MV-4-11 (cell line): ENCODE measurements at regions not wholly inside any gene's neighbourhood (a gene's known extent, or its start where the extent isn't known, plus 50 kb on each side); places are given as distances from the start of the nearest gene placed in this dataset.

Experiments
- DNase-seq: peaks from one replicate; lab custom pipeline; 2025; lab: John Stamatoyannopoulos, UW

DNA sequence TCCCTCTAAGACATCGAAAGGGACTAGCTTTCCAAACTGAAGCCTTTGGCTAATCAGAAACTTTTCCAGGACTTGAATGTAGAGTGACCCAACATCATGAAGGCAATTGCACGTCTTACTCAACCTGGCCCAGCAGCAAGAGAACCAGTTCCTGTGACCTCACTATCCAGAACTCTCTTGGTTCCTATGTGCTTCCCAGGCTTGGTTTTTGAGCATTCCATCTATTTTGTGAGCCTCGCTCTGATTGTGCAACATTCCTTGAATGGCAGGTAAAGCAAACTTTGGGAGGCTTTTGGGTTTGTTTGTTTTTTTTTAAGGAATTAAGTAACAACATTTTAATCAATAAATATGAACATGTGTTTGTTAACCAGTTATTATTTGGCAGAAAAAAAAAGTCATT is 183.6 kb upstream of the EGLN3 start:
- no peak for DNase-seq

DNA sequence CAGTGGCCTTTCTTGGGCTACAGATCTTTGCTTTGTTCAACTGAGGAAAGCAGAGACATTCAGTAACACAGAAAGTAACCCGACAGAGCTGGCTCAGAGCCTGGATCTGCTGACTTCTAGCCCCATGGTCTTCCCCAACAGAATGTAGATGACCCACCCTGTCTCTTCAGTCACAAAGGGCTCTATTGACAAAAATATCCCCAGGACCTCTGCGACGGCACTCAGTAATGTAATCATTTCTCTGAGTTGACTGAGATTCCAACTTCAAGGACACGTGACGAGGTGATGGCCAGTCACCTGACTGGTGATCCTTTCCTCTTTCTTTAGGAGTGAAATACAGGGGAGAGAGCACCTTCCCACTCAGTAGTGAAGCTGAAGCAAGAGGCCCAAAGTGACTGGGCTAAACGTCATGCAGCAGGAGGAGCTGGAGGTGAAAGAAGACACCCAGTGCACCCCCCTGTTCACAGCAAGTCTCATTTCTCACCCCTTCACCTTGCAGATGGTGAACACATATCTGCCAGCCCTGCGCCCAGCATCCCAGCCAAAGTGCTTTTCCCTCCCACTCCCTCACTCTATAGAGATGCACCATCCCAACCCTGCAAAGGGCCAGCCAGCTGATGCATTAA is 179.2 kb upstream of the EGLN3 start:
- DNase-seq, result no peak

DNA sequence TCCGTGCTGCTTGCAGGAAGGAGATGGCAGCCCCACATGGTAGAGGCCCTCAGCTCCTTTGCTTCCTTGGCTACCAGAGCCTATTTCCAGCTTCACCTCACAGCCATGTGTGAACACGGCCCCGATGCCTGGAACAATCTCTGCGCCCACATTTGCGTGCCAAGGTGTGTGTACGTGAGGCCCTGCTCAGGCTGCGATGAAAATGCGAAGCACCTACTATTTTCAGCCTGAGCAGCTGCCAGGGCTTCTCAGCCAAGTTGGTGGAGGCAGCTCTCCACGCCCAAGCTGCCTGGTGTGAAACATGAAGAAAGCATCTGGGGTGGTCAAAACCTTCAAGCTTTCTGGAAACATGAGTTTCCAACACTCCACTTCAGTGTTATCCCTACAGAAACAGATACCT is 177.8 kb upstream of the EGLN3 start:
- DNase-seq, result no peak

DNA sequence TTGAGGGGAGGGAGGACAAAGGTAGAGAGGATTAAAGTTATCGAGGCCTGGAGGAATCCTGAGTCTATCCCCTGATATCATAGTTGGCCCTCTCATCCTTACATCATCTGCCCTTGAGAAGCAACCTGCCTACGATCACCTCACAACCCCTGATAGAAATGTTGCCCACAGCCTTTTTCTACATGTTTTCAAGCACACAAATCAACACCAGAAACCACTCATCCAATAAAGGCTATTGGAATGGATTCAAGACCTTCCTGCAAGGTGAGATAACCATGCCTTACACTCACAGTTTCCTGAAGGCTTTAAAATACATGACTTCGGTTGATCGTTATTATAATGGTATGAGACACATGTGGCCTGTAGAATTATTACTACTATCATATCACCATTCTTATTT is 175.7 kb upstream of the EGLN3 start:
- no peak for DNase-seq

DNA sequence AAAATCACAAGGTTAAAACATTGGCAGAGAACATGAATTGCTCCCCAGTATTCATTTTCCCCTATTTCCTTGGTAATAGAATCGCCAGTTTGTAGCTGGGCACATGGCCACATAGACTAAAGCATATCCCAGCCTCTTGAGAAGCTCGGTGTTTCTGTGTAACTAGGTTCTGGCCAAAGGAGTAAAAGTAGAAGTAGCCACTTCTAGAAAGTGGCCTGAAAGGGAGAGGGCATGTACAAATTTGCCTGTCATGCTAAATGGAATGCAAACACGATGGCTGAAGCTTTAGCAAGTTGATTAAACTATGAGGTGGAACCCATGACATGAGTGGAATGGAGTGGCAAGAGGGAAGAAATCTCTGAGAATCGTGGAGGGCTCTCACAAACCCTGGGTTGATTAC is 173.7 kb upstream of the EGLN3 start:
- no peak for DNase-seq

DNA sequence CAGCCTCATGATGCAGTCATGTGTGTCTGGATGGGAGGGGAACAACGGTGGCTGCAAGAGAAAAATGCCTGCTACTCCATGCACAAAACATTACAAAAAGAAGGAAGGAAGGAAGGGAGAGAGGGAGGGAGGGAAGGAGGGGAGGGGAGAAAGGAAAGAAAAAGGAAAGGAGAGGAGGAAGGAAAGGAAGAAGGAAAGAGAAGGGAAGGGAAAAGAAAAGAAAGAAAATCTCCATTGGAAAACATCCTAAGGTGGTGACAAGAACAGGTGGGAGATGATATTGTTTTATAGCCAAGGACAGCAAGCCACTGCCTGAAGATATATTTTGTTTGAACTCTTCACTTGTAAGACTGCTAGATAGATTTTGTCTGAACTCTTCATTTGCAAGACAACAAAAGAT is 171.8 kb upstream of the EGLN3 start:
- no peak for DNase-seq

DNA sequence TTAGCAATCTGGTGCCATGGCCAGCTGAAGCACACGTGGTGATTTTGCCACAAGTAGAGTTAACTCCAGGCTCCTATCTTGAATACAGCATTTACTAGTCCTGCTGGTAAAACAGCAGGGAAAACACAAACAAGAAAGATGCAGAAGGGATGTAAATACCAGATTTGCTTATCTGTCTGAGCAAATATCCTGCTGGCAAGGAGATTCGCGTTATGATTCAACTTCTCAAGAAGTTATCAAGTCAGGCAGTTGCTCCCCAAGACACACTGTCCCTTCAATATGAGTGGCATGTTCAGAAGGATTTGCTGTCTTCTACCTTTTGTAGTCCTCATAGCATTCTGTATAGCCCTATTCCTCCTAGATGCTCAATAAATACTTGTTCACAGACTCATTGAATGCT is 171.2 kb upstream of the EGLN3 start:
- DNase-seq, result no peak

DNA sequence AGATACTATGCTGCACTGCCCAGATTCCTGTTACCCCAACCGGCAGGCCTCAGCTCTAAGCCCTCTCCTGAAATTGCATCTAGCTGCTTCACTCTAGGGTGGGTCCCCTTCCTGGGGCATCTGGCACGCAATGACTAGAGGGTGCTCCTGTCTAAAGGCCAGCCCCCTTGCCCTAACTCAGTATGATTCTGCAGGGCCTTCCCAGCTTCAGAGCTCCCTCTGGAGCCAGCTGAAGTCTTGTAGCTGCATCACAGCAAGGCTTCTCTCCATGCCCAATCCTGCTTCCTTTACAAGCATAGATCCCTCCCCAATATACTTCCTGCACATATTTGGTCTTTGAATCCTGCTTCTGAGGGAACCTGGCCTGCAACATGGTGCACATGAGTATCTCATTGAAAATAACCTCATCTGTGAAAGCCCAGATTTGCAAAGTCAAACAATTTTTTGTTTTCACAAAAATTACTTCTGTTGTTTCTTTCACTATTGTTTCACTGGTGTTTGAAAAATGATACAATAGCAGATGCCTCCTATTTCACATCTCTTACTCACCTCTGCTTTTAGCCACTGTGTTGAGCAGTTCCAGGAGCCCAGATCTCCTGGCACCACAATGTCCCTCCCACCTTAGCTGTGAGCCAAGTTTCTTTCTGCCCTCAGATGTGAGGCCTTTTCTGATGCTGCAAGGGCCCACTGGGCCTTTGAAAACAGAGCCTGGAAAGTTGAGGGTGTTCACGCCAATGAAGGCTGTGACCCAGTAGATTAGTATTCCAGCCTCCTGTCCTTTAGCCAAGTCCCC is 169.5 kb upstream of the EGLN3 start:
- no peak for DNase-seq

DNA sequence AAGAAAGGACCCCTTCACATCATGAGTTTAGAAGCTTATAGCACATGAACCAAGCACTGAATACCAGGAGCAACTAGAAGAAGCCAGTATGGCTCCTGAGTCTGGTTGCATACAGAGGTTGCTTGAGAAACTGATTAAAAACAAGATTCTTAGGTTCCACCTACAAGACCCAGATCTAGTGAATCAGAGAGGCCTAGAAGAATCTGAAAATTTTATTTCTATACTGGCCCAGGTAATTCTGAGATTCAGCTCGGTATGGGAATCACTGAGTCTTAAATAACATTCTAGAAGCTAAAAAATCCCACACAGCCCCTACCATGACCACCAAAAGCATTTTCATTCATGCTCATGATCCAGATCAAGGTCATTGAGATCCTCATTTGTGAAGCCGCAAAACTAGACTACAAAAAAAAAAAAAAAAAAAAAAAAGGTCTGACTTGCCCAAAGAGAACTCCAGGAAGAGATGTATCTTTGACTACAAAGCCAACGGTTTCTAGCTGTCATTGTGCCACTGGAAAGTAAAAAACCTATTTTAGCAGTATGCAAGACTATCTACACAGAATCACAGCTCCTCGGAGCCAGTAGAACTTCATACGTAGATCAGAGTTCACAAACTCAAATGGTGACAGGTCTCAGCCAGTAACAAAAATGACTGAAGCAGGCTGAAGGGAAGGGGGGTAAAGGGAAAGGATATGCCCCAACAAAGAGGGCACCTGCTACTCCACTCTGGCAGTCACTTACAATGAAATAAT is 168.4 kb upstream of the EGLN3 start:
- DNase-seq, result no peak

DNA sequence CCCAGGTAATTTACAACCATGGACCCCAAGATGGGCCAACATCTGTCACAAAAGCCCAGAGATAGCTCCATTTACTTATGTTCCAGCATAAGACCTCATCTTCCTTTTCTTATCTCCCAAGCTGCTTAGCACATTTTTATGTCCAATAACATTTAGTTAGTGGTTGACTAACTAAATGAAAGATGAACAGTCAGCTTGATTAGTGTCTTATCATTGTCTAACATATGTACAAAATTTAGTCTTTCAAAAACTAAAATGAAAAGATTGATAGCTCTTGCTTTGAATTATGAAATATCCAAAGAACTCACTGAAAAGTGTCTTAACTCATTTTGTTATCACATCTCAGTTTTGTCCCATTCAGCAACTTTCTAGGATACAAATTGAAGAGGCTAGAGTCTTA is 163.1 kb upstream of the EGLN3 start:
- DNase-seq, result no peak

DNA sequence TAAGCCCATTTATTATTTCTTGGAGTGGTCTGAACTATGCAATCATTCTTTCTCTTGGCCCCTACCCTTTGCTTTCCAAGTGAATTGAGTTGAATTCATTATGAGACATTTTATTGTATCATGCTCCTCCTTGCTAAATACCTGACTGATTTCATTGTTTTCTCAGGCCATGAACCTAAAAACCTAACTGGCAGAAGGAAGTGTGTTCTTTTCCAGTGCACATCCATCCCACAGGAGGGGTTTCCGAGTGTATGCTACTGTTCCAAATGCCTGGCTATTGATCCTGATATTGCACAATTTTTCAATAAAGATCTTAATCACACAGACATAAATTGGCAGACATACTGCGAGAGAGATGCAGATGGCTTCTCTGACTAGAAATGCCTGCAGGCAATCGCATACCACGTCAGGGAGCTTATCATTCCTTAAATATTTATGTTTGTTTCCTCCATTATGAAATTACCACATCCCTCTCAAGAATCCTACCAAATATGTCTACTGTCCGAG is 162.2 kb upstream of the EGLN3 start:
- no peak for DNase-seq

DNA sequence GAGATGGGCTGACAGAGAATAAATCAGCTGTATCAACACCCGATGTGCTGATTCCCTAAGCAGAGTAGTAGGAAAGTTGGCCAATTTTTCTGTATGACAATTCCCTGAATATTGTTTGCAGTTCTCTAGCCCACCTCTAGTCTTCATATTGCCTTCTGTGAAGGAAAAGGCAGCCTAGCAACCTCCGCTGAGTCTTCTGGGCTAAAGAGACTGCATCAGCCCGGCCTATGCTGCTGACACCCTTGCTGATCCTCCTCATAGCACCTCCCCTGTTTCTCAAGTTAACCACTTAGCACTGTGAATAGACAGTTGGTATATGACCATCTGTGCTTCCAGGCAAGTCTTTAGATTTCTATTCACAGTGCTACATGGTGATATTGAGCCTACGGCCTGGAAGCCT is 161.1 kb upstream of the EGLN3 start:
- no peak for DNase-seq

DNA sequence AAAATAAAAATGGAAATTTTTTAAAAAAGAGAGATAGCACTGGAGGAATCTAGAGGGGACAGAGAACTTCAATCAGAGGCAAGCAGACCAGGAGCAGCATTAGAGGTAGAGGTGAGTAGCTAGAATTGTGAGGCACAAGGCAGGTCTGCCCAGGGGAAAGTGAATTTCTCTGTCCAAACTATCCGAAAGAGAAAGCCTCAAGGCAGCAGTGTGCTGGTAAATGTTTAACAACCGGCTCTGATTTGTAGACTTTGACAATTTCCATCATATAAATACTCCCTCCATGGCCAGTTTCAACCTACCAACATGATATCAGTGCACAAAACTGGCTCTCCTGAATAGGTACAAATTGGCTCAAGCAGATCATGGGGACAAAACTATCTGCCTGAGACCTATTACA is 160.6 kb upstream of the EGLN3 start:
- no peak for DNase-seq

DNA sequence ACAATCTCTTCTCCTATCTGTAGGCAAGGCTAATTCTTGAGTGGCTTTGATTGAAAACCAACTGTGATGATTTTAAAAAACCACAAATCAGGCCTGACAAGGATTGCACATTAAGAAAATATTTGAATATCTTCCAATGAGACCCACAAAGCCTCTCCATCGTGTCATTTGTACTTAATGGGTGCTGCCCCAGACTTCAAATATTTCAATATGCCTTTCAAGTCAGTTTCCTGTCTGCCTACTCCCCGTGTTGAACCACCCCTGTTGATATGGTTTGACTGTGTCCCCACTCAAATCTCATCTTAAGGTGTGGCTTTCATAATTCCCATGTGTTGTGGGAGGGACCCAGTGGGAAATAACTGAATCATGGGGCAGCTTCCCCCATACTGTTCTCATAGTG is 159.7 kb upstream of the EGLN3 start:
- no peak for DNase-seq

DNA sequence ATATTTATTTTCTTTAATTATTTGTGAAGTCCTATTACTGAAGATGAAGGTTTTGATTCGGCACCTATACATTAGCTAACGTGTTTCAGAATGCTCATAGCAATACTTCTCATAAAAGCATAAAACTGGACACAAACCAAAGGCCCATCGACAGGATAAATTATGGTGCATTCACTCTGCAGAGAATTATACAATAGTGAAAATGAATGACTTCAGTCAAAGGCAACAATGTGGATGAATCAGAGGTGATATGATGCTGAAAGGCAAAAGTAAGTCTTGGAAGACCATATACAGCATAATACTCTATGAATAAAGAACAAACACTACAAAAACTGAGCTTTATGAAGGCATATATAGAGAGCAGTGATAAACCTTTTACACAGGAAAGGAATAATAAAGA is 156.6 kb upstream of the EGLN3 start:
- no peak for DNase-seq

DNA sequence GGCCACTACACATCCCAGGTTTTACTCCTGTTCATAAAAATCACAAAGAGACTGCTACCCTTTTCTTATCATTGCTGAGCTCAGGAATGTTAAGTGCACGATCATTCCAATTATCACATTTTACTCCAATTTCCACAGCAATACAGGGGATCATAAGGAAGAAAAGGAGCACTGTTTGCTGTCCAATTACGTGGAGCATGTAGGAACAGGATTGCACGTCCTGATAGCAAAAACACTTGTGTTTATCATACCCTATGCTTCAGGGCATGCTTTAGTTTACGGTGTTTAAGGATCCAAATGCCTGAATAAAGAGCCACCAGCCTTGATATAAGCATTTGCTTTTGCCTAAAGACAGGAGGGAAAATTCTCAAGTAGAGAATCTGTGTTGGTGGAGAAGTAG is 155.4 kb upstream of the EGLN3 start:
- no peak for DNase-seq

DNA sequence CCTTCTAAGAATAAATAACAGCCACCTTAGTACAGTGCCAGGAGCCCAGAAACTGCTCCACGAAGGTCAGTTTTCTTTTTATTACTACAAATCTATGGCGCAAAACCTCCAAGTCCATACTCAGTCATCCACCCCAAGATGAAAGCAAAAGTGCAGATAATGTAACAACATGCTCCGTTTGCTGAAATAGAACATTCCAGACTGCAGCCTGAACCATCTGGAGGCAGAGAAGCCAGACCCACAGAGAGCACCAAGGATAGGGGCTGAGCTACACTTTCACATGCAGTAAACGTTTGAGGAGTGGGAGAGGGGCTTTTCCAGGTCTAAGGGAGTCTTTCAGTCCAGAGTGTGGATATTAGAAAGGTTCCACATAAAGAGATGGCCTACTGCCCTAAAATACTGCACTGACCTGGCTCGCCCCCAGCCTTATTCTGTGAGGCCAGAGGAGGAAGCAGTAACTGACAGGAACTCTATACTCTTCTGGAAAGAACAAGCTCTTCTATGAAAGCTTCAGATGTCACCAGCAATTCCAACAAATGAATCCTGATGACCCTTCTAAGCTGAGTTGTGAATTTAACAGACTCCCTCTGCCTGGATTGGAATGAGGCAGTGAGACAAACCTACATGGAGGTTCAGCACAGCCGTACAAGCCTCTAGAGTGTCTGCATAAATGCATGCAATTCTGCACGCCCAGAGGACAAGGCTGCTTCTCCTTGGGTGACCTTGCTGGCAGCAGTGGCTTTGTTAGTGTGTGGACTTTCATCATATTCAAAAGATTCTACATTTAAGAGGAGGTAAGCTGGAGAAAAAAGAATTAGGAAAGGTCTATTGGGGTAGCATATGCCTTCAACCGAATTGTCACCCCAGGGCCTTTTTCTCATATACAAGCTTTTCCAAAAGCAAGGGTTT is 153.9 kb upstream of the EGLN3 start:
- DNase-seq, result no peak

DNA sequence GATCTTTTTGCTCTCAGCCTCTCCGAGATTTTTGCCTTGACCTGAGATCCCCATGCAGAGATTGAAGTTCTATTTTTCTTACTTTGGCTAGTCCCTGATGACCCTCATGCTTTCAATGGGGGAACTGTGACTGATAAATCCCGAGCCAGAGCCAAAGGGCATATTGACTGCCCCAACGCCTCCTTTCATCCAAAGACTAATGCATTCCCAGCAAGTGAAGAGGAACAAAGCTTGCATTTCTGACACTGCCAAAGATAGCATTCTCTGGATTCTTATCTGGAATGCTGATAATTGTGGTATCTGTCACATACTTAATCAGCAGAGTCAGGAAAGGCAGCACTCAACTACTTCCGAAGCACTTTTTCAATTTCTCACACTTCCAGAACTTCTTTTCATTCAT is 152.3 kb upstream of the EGLN3 start:
- no peak for DNase-seq

DNA sequence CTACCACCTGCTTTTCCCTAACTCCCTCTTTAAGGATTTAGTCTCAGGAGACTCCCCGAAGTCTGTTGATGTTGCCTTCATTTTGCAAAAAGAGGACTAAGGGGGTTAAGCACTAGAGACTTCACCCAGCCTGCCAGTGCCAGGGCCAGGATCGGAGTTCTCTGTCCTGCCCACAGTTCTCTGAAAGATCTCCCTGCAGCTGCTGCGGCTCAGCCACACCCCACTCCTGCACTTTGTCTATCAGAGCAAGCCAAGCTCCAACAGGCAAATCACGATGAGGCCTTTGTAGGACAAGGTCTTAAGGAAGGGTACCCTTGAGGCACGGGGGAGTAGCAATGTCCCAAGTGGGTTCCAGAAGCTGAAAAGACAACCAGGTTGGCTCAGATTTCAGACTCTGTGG is 148.8 kb upstream of the EGLN3 start:
- DNase-seq, result no peak

DNA sequence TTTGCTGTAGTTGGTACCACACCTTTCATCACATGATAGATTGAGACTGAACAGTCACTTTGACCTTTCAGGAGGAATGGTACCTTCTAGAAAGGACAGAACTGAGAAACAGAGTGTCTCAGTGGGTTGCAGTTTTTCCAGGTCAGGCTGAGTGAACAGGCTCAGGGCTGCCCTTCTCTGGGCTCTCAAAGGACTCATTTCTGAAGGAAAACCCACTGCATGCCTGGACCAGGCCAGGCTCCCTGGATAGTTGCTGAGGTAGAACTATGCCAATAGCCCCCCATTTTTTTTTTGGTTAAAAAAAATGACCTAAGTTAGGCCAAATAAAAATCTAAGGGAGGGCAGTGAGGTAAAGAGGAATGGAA is 148.1 kb upstream of the EGLN3 start:
- DNase-seq, result no peak

DNA sequence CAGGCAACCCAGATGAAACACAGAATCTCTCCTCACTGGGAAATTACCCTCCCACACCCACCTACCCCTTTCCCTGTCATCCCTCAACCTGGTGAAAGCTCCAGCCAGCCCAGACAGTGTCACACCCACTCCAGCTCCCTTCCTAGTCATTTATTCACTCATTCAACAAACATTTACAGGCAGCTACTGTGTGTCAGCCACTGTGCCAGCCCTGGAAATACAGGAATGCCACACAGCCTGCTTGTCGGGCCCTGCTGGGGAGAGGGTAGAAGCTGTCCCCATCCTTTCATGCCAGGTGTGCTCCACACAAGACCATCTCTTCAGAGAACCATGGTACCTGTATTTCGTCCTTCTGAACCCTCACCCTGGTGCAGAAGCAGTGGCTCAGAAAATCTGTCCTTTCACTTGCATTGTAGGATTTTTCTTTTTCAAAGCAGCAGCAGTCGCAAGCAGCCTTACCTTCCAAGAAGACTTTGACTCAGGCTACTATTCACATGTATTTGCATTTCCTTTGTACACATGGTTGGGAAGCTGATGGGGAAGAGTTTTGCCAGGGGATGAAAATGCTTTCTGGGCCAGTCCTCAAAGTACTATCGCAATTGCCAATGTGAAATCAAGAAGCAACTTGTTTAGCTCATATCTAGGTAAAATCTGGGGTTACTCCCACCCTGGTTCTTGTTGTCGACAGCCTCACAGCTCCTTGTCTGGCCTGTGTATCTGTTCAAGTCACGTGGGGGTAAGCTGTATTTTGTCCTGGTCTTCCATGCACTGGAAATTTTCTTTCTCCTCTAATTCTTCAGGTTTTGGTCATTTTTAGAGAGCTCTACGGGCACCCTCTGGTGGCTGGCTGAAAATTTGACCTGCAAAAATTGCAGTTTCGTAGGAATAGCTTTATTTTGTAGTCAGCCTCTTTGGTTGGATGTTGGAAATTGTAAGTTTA is 147.4 kb upstream of the EGLN3 start:
- no peak for DNase-seq
